HG02571 (cell line): ENCODE measurements at regions not wholly inside any gene's neighbourhood (a gene's known extent, or its start where the extent isn't known, plus 50 kb on each side); places are given as distances from the start of the nearest gene placed in this dataset.

Experiments
- ATAC-seq: cut with Tn5 transposase; IDR thresholded peaks from one replicate; pipeline ENCODE4 v1.9.1; 2021; ENCODE audit warnings: mild to moderate bottlenecking, moderate library complexity; ENCODE audit not compliant: unreplicated experiment

- no peak for ATAC-seq
Observed at GRCh38 chr2:14684516-14684915, 52.0 kb downstream of the LRATD1 start.

GRCh38 chr2:14690926-14691325, 58.4 kb downstream of the LRATD1 start:
- no peak for ATAC-seq

- ATAC-seq, result no peak
Observed at GRCh38 chr2:14693874-14694273, 61.4 kb downstream of the LRATD1 start.

GRCh38 chr2:14700753-14701152, 68.2 kb downstream of the LRATD1 start:
- no peak for ATAC-seq

- no peak for ATAC-seq
Observed at GRCh38 chr2:14702258-14702657, 69.7 kb downstream of the LRATD1 start.

- ATAC-seq, result no peak
Observed at GRCh38 chr2:14706201-14706600, 73.7 kb downstream of the LRATD1 start.

- no peak for ATAC-seq
Observed at GRCh38 chr2:14712111-14712510, 79.6 kb downstream of the LRATD1 start.

GRCh38 chr2:14713248-14713647, 80.7 kb downstream of the LRATD1 start:
- ATAC-seq, result no peak

- no peak for ATAC-seq
Observed at GRCh38 chr2:14715600-14715999, 83.1 kb downstream of the LRATD1 start.

GRCh38 chr2:14716319-14716718, 83.8 kb downstream of the LRATD1 start:
- no peak for ATAC-seq

GRCh38 chr2:14717131-14717530, 84.6 kb downstream of the LRATD1 start:
- ATAC-seq, result no peak

- no peak for ATAC-seq
Observed at GRCh38 chr2:14720319-14720718, 87.8 kb downstream of the LRATD1 start.

GRCh38 chr2:14720739-14721138, 88.2 kb downstream of the LRATD1 start:
- no peak for ATAC-seq

GRCh38 chr2:14722904-14723570, 90.5 kb downstream of the LRATD1 start:
- ATAC-seq, result no peak

GRCh38 chr2:14723684-14724083, 91.2 kb downstream of the LRATD1 start:
- no peak for ATAC-seq

- no peak for ATAC-seq
Observed at GRCh38 chr2:14735696-14736095, 103.2 kb downstream of the LRATD1 start.

GRCh38 chr2:14737201-14737600, 104.7 kb downstream of the LRATD1 start:
- ATAC-seq, result no peak

- no peak for ATAC-seq
Observed at GRCh38 chr2:14743861-14744260, 111.3 kb downstream of the LRATD1 start.

- ATAC-seq, result no peak
Observed at GRCh38 chr2:14745288-14746076, 113.0 kb downstream of the LRATD1 start.

GRCh38 chr2:14746133-14746532, 113.6 kb downstream of the LRATD1 start:
- no peak for ATAC-seq

- no peak for ATAC-seq
Observed at GRCh38 chr2:14747447-14747846, 114.9 kb downstream of the LRATD1 start.

GRCh38 chr2:14749884-14750283, 117.4 kb downstream of the LRATD1 start:
- no peak for ATAC-seq
